IMR-90 (cell line): ENCODE measurements at regions not wholly inside any gene's neighbourhood (a gene's known extent, or its start where the extent isn't known, plus 50 kb on each side); places are given as distances from the start of the nearest gene placed in this dataset.

Experiments used
- CEBPB ChIP-seq: IDR thresholded peaks from 2 replicates; pipeline ENCODE4 v1.6.1; 2012; ENCODE audit warnings: low read depth, low read length, improper control_type of control experiment
- CHD1 ChIP-seq: IDR thresholded peaks from 2 replicates; pipeline ENCODE4 v1.6.1; 2012; ENCODE audit warnings: low read depth, low read length, improper control_type of control experiment
- CTCF ChIP-seq: conservative IDR thresholded peaks from 2 replicates; pipeline ENCODE4 v1.5.1; 2012; ENCODE audit warnings: mild to moderate bottlenecking, low read depth, low read length, improper control_type of control experiment
- MAFK ChIP-seq: IDR thresholded peaks from 2 replicates; pipeline ENCODE4 v1.6.1; 2012; ENCODE audit warnings: low read depth, low read length, improper control_type of control experiment
- MAZ ChIP-seq: IDR thresholded peaks from 2 replicates; pipeline ENCODE4 v1.6.1; 2012; ENCODE audit warnings: low read depth, mild to moderate bottlenecking, low read length, improper control_type of control experiment, moderate library complexity, borderline replicate concordance
- MXI1 ChIP-seq: IDR thresholded peaks from 2 replicates; pipeline ENCODE4 v1.6.1; 2012; ENCODE audit warnings: low read depth, mild to moderate bottlenecking, low read length, moderate library complexity, borderline replicate concordance
- POLR2A ChIP-seq: IDR thresholded peaks from 2 replicates; pipeline ENCODE4 v1.6.1; 2012; ENCODE audit warnings: mild to moderate bottlenecking, low read depth, low read length
- RAD21 ChIP-seq: IDR thresholded peaks from 2 replicates; pipeline ENCODE4 v1.6.1; 2012; ENCODE audit warnings: low read length, improper control_type of control experiment
- RCOR1 ChIP-seq: IDR thresholded peaks from 2 replicates; pipeline ENCODE4 v1.6.1; 2012; ENCODE audit warnings: mild to moderate bottlenecking, low read length, improper control_type of control experiment; ENCODE audit not compliant: insufficient replicate concordance
- RFX5 ChIP-seq: IDR thresholded peaks from 2 replicates; pipeline ENCODE4 v1.8.0; 2012; ENCODE audit warnings: low read depth, mild to moderate bottlenecking, low read length, moderate library complexity
- SMC3 ChIP-seq: fragments of 150-350 bp; IDR thresholded peaks from 2 replicates; pipeline ENCODE4 v1.6.1; 2016; ENCODE audit warnings: low read depth, mild to moderate bottlenecking, antibody characterized with exemption, low read length, moderate library complexity
- USF2 ChIP-seq: fragments of 150-350 bp; IDR thresholded peaks from 2 replicates; pipeline ENCODE4 v1.6.1; 2017; ENCODE audit warnings: mild to moderate bottlenecking, antibody characterized with exemption, low read length, low read depth

GRCh38 chr2:12369566-12369965 is 347.2 kb upstream of the TRIB2 start:
- TF ChIP-seq CTCF = no peak
- no peak for TF ChIP-seq POLR2A
- no peak for TF ChIP-seq RCOR1
- no peak for TF ChIP-seq USF2
- TF ChIP-seq SMC3 = no peak
- TF ChIP-seq RAD21 = no peak
- TF ChIP-seq CEBPB = no peak
- no peak for TF ChIP-seq RFX5
- no peak for TF ChIP-seq MAFK
- no peak for TF ChIP-seq MXI1
- no peak for TF ChIP-seq CHD1
- TF ChIP-seq MAZ = no peak
